ENCODE measurements at regions not wholly inside any gene's neighbourhood (a gene's known extent, or its start where the extent isn't known, plus 50 kb on each side); places are given as distances from the start of the nearest gene placed in this dataset.

- no peak for TF ChIP-seq CTCF (conservative IDR thresholded peaks at IDR 0.05 in 1 of 2, IDR thresholded peaks at IDR 0.05 in 1 of 2; ENCODE audit: extremely low read depth in 1 of 2, insufficient read depth in 1 of 2, low read depth in 1 of 2, low read length in 2 of 2)
- TF ChIP-seq EZH2 (IDR thresholded peaks at IDR 0.05; ENCODE audit: borderline replicate concordance, low read length), result no peak
Measured at GRCh38 chr7:9328296-9328695, 894.9 kb downstream of the NXPH1 start.

Data from mammary epithelial cell (primary cell).